HS-27A (cell line): ENCODE measurements at regions not wholly inside any gene's neighbourhood (a gene's known extent, or its start where the extent isn't known, plus 50 kb on each side); places are given as distances from the start of the nearest gene placed in this dataset.
A peak's percentile ranks its signal among the peaks of the same experiment; 100 is the strongest.
"Not testable (repeated sequence)": the region's sequence is repeated elsewhere in the genome, so short reads cannot be mapped to it uniquely, and the experiment has no call there.

ENCODE experiments used
- DNase-seq: peaks from one replicate; pipeline ENCODE4 v3.0.0-alpha.2; 2012; ENCODE audit warnings: low read depth, missing footprints

DNA sequence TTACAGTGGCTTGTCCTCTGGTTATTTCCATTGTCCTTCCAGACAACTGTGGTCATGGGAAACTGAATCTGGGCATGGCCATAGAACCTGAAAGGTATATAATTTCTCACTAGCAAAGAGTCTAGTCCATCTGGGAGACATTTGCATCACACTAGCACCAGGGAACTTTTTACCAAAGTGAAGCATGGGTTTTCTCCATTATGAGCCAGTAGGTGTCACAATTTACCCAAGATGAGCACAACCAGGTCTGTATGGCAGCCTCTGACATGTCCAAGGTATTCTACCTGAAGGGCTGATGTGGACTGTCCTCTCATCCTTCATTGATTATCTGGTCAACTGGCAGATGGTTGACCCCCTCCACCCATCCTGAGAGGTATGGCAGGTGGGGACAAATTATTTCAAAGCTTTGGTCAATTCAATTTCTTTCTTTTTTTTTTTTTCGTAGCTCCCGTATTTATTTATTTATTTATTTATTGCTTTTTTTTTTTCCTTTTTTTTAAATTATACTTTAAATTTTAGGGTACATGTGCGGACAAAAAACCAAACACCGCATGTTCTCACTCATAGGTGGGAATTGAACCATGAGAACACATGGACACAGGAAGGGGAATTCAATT is 425.9 kb downstream of the TMEM135 start:
- no peak for DNase-seq

DNA sequence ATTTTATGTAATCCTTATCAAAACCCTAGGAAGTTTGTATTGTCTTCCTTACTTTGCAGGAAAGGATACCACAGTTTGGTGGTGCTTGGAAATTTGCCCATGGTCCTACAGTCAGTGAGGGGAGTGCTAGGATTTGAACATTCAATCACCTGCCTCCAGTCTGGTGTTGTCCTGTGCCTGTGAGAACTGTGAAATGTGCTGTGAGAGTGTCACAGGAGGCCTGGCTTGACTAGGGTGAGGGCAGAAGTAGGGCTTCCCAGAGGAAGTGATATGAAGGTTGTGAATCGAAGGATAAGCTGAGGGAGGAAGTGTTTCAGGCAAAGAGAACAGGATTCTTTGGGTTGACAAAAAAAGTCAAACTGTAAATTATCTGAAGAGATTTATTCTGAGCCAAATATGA is 424.4 kb downstream of the TMEM135 start:
- DNase-seq: no peak

- no peak for DNase-seq
Observed at GRCh38 chr11:87460842-87461637, 423.3 kb downstream of the TMEM135 start.

- DNase-seq: no peak
Observed at GRCh38 chr11:87460279-87460678, 422.5 kb downstream of the TMEM135 start.

DNA sequence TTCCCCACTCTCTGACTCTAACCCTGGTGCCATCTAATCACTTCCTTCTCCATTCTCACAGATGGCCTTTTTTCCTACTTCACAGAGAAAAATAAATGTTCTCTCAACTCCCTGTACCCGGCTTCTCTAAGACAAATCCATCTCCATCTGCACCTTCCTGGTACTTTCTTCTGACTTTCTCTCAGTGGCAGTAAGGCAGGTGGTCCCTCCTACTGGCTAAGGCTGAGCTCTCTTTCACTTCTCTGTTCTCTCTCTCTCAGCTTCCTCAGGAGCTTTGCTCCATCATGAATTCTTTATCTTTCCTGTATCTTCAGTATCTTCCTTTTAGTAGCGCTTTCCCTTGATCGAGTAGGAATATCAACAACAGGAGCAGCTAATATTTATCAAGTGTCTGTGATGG is 421.6 kb downstream of the TMEM135 start:
- DNase-seq: no peak

- DNase-seq: no peak
Observed at GRCh38 chr11:87456499-87456898, 418.8 kb downstream of the TMEM135 start.

DNA sequence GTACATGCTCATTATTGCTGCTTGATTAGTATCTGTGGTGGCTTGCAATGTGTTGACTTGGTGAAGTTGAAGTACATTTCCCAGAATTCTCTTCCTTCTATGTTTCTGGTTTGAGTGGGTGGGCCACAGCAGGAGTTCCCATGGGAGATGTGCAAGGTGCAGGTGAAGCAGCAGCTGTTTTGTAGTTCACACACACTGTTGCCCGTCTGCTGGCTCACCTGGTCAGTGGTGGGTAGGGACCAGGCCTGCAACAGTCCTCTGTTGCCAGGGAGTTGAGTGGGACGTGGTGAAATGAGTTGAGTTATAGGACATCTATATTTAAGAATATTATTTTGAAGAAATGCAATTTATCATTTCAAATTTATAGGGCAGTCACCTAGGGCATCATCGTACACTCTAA is 417.4 kb downstream of the TMEM135 start:
- DNase-seq: no peak

- DNase-seq: no peak
Observed at GRCh38 chr11:87454241-87454640, 416.5 kb downstream of the TMEM135 start.

- peak; percentile 53 for DNase-seq
Observed at GRCh38 chr11:87453531-87454089, 415.9 kb downstream of the TMEM135 start.

DNA sequence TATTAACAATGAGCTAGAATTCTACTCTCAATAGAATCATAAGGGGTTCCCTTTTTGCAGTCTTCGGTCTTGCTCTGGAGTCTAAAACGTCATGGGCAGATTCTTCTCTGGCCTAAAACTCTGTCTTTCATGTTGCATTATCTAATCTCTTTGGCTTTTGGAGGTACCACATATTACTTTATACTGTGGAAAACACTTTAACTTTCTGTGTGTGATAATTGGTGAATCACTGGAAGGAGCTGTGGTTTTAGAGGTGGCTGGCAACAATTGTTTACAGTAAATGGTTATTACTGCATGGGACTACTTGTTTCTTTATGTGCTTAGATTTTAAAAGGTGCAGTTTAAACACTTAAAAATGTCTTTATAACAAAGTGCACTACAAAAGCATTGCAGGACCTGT is 414.3 kb downstream of the TMEM135 start:
- not testable (repeated sequence) for DNase-seq

DNA sequence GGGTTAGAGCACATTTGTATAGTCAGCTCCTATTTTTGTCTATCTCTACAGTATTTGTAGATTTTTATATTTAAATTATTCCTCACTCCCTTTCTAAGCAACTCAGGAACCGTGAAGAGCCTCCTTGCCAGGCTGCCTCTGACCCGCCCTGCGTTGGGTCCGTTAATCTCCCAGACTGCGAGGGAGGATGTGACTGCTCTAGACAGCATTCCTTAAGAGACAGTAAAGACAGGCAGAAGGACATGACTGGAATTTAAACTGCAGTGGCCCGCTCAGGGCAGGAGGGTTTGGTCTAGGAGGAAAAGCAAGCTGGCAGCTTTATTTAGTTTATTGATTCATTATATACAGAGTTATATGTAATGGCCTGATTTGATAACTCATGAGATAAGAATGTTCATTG is 413.7 kb downstream of the TMEM135 start:
- peak; percentile 59 for DNase-seq

GRCh38 chr11:87447606-87448005 is 409.9 kb downstream of the TMEM135 start:
- no peak for DNase-seq

GRCh38 chr11:87444993-87445392 is 407.3 kb downstream of the TMEM135 start:
- DNase-seq: peak; percentile 87

DNA sequence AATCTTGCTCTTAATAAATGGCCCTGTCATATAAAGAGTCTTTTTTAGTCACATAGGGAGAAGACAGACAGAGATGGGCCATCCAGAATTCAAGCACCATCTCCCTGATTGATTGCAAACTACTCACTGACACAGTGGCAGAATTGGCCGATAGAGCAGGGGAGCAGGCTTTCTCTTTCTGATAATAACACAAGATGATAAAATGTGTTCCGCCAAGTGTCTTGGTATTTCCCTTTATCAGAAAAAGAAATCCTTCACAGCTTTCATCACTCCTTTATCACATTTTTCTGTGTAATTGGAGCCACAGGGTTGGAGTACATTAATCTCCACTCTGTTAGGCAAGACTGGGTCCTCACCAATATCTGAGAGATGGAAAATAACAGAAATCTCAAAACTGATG is 406.0 kb downstream of the TMEM135 start:
- no peak for DNase-seq

DNA sequence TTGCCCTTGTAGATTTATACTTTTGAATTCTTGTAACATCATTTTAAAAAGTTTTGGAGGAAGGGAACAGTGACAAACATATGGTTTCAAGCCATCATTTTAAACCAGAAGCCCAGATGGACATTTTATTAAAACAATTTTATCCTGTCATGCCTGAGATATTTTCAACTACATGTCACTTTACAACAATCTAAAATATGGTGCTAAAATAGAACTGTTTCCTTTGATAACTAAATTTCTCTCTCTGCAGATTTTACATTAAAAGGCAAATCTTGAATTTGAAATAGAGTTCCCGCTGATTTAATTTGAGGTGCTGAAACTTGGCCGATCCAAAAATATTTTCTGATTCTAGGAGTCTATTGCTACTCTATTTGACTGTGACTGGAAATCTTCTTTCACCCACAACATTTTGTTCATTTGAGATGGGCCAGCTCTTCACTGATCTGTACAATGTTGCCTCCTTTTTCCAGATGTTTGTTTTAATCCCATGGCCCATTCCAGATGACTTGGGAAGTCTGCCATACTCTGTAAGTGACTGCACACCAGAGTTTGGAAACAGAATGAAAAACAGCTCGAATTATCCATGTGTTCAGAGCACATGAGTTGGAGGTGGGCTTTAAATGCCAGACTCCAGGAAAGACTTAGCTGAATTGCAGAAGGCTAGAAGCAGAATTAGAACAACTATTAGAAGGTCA is 402.5 kb downstream of the TMEM135 start:
- DNase-seq: no peak

- DNase-seq: no peak
Observed at GRCh38 chr11:87438416-87438815, 400.7 kb downstream of the TMEM135 start.

- peak; percentile 91 for DNase-seq
Observed at GRCh38 chr11:87437844-87438223, 400.1 kb downstream of the TMEM135 start.

DNA sequence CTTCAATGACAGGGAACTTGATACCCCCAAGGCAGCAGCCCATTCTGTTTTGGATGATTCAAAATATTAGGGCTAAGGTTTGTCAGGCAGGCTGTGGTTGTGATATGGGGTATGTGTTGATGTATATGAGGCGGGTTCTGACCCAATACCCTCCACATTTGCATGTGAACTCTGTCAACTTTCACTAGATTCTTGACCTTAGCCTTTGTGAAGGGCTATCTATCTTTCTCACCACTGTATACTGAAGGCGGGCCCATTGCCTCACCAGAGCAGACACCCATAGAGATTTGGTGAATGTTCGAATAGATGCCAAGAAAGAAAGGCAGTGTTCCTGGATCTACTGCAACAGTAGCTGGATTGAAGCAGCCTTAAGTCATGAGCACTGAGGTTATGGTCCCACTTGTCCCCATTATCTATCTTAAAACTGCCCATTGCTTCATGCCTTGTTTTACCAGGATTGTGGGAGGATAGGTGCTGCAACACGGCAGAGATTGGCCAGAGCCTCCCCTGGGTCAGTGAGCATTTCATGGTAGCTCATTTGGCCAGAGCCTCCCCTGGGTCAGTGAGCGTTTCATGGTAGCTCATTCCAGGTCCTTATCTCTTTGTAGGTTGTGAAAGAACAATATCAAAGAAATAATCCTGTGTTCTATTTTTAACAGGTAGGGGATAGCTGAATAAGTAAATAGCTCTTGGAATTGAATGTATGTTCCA is 399.6 kb downstream of the TMEM135 start:
- no peak for DNase-seq

DNA sequence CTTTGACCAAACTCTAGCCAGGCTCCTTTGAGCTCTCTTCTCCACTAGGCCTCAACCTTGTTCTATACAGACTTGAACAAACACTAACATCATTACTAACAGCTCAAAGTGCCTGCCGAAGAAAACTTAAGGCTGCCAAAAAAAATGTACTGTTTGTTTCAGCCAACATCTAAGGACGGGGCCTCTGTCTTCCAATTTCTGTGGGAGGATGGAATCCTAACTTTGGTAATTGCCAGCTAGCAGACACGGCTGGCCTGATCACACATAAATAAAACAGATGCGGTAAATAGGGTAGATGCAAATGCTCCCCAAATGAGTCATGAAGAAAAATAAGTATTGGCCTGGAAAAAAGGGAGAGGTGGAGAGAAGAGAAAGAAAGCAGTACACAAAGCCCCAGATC is 394.3 kb downstream of the TMEM135 start:
- DNase-seq: no peak

DNA sequence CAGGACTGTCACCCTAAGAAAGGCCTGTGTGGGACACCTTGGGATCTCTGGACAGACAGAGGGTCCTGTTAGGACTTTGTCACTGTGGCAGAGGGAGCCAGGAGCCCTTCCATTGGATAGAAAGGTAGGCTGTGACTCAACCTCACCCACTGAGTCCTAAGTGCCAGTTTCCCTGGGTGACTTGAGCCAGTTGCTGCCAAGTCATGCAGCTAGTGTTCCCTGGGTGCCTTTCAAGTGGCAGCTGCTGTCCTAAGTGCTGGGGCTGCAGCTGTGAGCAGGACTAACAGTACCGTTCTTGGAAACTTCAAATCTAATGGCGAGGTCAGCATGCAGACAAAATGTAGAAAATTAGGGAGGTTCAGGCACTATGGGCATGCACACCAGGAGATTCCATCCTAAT is 393.7 kb downstream of the TMEM135 start:
- no peak for DNase-seq

DNA sequence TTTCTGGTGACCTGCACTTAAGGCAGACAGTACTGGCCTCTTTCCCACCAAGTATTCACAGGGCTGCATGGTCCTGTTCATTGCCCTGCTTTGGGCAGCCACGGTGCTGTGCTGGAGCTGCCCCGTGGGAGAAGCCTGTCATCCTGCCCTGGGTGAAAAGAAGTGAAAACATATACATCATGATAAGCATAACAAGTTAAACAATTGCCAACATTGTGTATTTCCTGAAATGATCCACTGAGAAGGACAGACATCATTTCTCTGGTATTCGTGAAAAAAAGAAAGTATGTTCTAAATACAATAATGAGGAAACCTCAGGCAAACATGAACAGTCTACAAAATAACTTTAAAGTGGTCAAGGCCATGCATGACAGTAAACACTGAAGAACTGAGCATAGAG is 393.1 kb downstream of the TMEM135 start:
- DNase-seq: no peak

GRCh38 chr11:87429996-87430395 is 392.3 kb downstream of the TMEM135 start:
- no peak for DNase-seq
